ENCODE measurements at regions not wholly inside any gene's neighbourhood (a gene's known extent, or its start where the extent isn't known, plus 50 kb on each side); places are given as distances from the start of the nearest gene placed in this dataset.

DNA sequence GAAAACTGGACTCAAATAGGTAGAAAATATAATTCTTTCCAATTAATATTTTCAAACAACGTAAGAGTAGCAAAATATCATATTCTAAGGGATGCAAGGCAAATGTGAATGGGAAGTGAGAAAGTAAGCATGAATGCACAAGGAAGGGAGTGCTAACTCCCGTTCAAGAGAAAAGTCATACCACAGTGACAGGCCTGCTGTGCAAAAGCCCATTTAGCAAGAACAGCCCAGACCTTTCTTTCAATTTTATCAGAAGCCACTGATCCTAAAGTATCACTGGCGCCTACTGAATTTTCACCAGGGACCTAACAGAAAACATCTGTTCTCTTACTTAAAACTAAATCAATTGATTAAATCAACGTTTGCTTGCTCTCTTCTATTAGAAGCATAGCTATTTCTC, 157.9 kb upstream of the DKK2 start:
- Mint-ChIP-seq H3K27ac (no peak overlapping the region), H3K9me3 (peaks cover 4% of the 10 kb centered on the region; the same call in 1 of the 2 replicates), H3K36me3 (ENCODE audit: low read depth) (peaks cover 5% of the 10 kb centered on the region; the same call in 1 of the 2 replicates), H3K27me3 (ENCODE audit: insufficient read depth) (0 out of 2 replicates have a peak, but pooled peaks cover 4% of the 10 kb centered on the region), H3K4me3 (no peak overlapping the region), H3K4me1 (ENCODE audit: low read depth) (no peaks in the 10 kb centered on the region)
- TF ChIP-seq, protein P1, sequence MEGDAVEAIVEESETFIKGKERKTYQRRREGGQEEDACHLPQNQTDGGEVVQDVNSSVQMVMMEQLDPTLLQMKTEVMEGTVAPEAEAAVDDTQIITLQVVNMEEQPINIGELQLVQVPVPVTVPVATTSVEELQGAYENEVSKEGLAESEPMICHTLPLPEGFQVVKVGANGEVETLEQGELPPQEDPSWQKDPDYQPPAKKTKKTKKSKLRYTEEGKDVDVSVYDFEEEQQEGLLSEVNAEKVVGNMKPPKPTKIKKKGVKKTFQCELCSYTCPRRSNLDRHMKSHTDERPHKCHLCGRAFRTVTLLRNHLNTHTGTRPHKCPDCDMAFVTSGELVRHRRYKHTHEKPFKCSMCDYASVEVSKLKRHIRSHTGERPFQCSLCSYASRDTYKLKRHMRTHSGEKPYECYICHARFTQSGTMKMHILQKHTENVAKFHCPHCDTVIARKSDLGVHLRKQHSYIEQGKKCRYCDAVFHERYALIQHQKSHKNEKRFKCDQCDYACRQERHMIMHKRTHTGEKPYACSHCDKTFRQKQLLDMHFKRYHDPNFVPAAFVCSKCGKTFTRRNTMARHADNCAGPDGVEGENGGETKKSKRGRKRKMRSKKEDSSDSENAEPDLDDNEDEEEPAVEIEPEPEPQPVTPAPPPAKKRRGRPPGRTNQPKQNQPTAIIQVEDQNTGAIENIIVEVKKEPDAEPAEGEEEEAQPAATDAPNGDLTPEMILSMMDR (IDR thresholded peaks at IDR 0.05) = no peak
- DNase-seq = no peak

DNA sequence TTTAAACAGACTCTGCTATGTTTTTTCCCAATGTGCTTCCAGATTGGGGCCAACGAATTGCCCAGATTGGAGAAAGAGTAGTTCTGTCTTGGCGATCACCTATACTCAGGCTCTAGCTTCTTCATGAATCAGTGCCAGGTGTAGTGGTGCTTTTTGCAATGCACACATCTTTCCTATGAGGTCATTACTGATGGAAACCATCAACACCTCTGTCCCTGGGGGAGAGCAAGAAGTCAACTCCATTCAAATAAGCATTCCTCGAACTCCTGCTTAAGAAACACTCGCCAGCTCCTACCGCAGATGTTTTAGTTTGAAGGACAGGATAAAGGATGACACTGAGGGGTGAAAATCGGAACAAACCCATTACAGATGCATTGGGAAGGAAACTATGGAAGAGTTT, 156.5 kb upstream of the DKK2 start:
- Mint-ChIP-seq H3K4me3 (no peak overlapping the region), H3K27me3 (ENCODE audit: insufficient read depth) (0 out of 2 replicates have a peak, but pooled peaks cover 4% of the 10 kb centered on the region), H3K36me3 (ENCODE audit: low read depth) (peaks cover 5% of the 10 kb centered on the region; the same call in 1 of the 2 replicates), H3K4me1 (ENCODE audit: low read depth) (no peaks in the 10 kb centered on the region), H3K9me3 (peaks cover 4% of the 10 kb centered on the region; the same call in 1 of the 2 replicates), H3K27ac (no peak overlapping the region)
- DNase-seq = no peak
- TF ChIP-seq, protein P1 (IDR thresholded peaks at IDR 0.05) = no peak

DNA sequence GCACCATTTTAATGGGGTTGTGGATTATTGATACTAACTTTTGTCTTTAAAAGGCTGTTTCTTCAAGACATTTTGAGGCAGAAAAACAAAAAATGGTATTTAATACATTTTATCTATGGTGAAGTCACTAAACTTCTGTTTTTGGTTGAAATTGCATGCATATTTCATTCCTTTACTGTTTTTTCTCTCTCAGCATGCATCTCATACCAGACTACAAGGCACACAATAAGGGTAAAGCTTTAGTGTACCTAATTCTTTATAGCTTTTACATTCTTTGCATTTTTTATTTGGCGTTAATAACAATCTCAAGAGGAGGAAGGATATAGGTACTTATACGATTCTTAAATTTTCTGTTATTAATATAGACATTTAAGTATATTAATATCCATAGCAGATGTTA, 151.0 kb upstream of the DKK2 start:
- peaks cover 9% of the 10 kb centered on the region; the same call in 1 of the 2 replicates for H3K4me1 Mint-ChIP-seq (ENCODE audit: low read depth)
- peaks cover 2% of the 10 kb centered on the region; the same call in 1 of the 2 replicates for H3K36me3 Mint-ChIP-seq (ENCODE audit: low read depth)
- TF ChIP-seq, protein P1 (IDR thresholded peaks at IDR 0.05) = no peak
- peaks cover 2% of the 10 kb centered on the region; the same call in 1 of the 2 replicates for H3K9me3 Mint-ChIP-seq
- no peak overlapping the region for H3K27ac Mint-ChIP-seq
- H3K4me3 Mint-ChIP-seq = no peak overlapping the region
- DNase-seq = no peak
- no peaks in the 10 kb centered on the region for H3K27me3 Mint-ChIP-seq (ENCODE audit: insufficient read depth)

DNA sequence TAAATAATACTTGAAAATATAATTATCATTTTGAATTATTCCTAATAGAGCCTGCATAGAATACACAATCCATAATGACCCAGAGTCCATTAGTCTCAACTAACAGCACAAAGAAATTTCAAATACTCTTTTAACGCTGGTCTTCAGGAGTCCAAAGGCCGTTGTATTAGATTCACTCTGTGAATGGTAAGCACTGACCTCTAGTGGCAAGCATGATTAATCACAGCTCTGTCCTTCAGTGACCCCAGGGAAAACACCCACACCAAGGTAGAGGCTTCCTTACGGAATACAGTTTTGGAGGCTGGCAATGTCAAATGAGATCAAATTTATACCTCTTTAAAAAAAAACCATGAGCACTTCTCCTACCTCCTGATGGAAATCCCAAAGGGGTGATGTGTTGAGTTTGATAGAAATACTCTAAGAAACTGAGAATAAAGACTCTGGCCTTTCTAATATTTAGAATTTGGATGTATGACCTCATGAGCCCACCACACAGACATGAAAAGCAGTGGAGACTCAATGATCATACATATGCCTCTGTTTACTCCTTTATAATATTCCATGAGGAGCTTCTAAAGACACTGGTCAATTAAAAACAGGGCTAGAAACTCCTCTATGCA, 147.2 kb upstream of the DKK2 start:
- Mint-ChIP-seq H3K4me3 (no peak overlapping the region), H3K27ac (no peak overlapping the region), H3K27me3 (ENCODE audit: insufficient read depth) (no peaks in the 10 kb centered on the region), H3K9me3 (no peaks in the 10 kb centered on the region), H3K36me3 (ENCODE audit: low read depth) (no peaks in the 10 kb centered on the region), H3K4me1 (ENCODE audit: low read depth) (peaks cover 9% of the 10 kb centered on the region; the same call in 1 of the 2 replicates)
- TF ChIP-seq, protein P1 (IDR thresholded peaks at IDR 0.05) = peak; percentile 92
- DNase-seq = peak; percentile 67

DNA sequence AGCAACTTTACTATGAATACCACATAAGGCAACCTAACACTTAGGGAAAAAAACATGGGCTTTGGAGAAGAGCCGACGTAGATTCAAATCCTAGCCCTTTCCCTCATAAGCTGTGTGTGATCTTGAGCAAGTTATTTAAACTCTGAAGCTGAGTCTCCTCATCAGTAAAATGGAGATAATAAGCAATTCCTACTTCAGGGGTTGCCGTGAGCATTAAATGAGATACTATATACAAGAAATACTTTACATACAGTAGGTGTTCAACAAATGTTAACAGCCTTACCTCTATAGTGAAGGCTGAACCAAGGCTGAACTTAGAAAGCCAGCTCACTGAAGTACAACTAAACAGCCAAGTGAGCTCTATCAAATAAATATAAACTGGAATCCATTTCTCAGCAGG, 146.2 kb upstream of the DKK2 start:
- no peaks in the 10 kb centered on the region for H3K36me3 Mint-ChIP-seq (ENCODE audit: low read depth)

More for the DNA sequence above, 146.2 kb upstream of the DKK2 start:
- H3K27me3 Mint-ChIP-seq (ENCODE audit: insufficient read depth) = no peaks in the 10 kb centered on the region
- H3K4me1 Mint-ChIP-seq (ENCODE audit: low read depth) = peaks cover 9% of the 10 kb centered on the region; the same call in 1 of the 2 replicates
- no peaks in the 10 kb centered on the region for H3K9me3 Mint-ChIP-seq
- DNase-seq = no peak
- no peak overlapping the region for H3K27ac Mint-ChIP-seq
- TF ChIP-seq, protein P1 (IDR thresholded peaks at IDR 0.05) = no peak
- H3K4me3 Mint-ChIP-seq = no peak overlapping the region
